ENCODE measurements at regions not wholly inside any gene's neighbourhood (a gene's known extent, or its start where the extent isn't known, plus 50 kb on each side); places are given as distances from the start of the nearest gene placed in this dataset.

- Mint-ChIP-seq H3K27me3 (ENCODE audit: low read depth) (no peaks in the 10 kb centered on the region), H3K4me1 (peaks cover 5% of the 10 kb centered on the region), H3K36me3 (ENCODE audit: low read depth) (no peaks in the 10 kb centered on the region), H3K9me3 (no peaks in the 10 kb centered on the region), H3K4me3 (no peak overlapping the region), H3K27ac (ENCODE audit: unreplicated experiment) (no peak overlapping the region)
- DNase-seq (ENCODE audit: low read depth, low spot score), result no peak
- TF ChIP-seq CTCF (conservative IDR thresholded peaks at IDR 0.05), result no peak
Measured at GRCh38 chr3:35380196-35380595, 259.1 kb upstream of the ARPP21 start.

- Mint-ChIP-seq H3K9me3 (no peaks in the 10 kb centered on the region), H3K4me1 (no peaks in the 10 kb centered on the region), H3K4me3 (no peak overlapping the region), H3K36me3 (ENCODE audit: low read depth) (no peaks in the 10 kb centered on the region), H3K27ac (ENCODE audit: unreplicated experiment) (no peak overlapping the region), H3K27me3 (ENCODE audit: low read depth) (no peaks in the 10 kb centered on the region)
- no peak for TF ChIP-seq CTCF (conservative IDR thresholded peaks at IDR 0.05)
- DNase-seq (ENCODE audit: low read depth, low spot score), result no peak
Measured at GRCh38 chr3:35383216-35383615, 256.1 kb upstream of the ARPP21 start.

GRCh38 chr3:35383719-35384555 is 255.4 kb upstream of the ARPP21 start:
- no peak overlapping the region for H3K27ac Mint-ChIP-seq (ENCODE audit: unreplicated experiment)

GRCh38 chr3:35385271-35385670 is 254.1 kb upstream of the ARPP21 start:
- Mint-ChIP-seq H3K4me1 (no peaks in the 10 kb centered on the region), H3K4me3 (no peak overlapping the region), H3K27ac (ENCODE audit: unreplicated experiment) (no peak overlapping the region), H3K27me3 (ENCODE audit: low read depth) (no peaks in the 10 kb centered on the region), H3K36me3 (ENCODE audit: low read depth) (no peaks in the 10 kb centered on the region), H3K9me3 (no peaks in the 10 kb centered on the region)
- no peak for DNase-seq (ENCODE audit: low read depth, low spot score)
- TF ChIP-seq CTCF (conservative IDR thresholded peaks at IDR 0.05), result no peak

More at GRCh38 chr3:35383719-35384555, 255.4 kb upstream of the ARPP21 start:
- DNase-seq (ENCODE audit: low read depth, low spot score), result no peak
- Mint-ChIP-seq H3K4me3 (no peak overlapping the region), H3K36me3 (ENCODE audit: low read depth) (no peaks in the 10 kb centered on the region), H3K9me3 (no peaks in the 10 kb centered on the region), H3K4me1 (no peaks in the 10 kb centered on the region), H3K27me3 (ENCODE audit: low read depth) (no peaks in the 10 kb centered on the region)
- TF ChIP-seq CTCF (conservative IDR thresholded peaks at IDR 0.05), result no peak

- H3K27me3 Mint-ChIP-seq (ENCODE audit: low read depth), result no peaks in the 10 kb centered on the region
- H3K36me3 Mint-ChIP-seq (ENCODE audit: low read depth), result peaks cover 7% of the 10 kb centered on the region
- no peak overlapping the region for H3K4me3 Mint-ChIP-seq
- no peak for TF ChIP-seq CTCF (conservative IDR thresholded peaks at IDR 0.05)
- H3K9me3 Mint-ChIP-seq, result peaks cover 4% of the 10 kb centered on the region
- no peaks in the 10 kb centered on the region for H3K4me1 Mint-ChIP-seq
- no peak for DNase-seq (ENCODE audit: low read depth, low spot score)
- H3K27ac Mint-ChIP-seq (ENCODE audit: unreplicated experiment), result no peak overlapping the region
Measured at GRCh38 chr3:35389907-35390306, 249.4 kb upstream of the ARPP21 start.
